ENCODE measurements at regions not wholly inside any gene's neighbourhood (a gene's known extent, or its start where the extent isn't known, plus 50 kb on each side); places are given as distances from the start of the nearest gene placed in this dataset.

DNA sequence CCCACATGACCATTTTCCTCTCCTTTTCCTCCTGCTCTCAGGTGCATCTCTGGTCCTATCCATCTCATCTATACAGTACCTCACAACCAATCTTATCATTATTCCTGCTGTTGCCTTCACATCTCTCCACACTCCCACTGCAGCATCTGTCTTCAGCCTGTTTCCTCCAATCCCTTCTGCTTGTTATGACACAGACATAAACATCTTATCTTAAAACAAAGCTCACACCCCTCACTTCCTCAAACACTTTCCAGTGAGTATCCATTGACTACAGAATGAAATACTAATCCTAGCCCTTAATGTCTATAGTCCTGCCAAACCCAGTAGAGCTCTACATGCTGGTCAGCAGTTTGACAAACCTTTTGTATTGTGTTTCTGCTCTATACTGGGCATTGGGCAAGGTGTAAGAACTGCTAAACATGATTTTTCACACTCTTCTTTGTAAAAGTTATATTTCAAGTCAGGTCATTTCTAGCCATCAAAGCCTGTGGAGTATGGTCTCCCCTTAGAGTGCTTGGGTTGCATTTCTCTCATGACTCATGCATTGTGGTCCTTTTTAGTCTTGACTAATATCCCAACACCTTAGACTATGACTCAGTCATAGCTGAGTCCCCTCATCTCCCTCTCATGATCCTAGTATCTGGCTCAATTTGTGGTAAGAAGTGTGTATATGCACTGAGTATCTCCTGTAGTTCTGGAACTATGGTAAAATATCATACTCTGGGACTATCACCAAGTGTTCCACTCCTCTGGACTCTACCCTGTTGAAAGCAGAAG lies 187.0 kb downstream of the CYRIA start:
- TF ChIP-seq, protein P1, sequence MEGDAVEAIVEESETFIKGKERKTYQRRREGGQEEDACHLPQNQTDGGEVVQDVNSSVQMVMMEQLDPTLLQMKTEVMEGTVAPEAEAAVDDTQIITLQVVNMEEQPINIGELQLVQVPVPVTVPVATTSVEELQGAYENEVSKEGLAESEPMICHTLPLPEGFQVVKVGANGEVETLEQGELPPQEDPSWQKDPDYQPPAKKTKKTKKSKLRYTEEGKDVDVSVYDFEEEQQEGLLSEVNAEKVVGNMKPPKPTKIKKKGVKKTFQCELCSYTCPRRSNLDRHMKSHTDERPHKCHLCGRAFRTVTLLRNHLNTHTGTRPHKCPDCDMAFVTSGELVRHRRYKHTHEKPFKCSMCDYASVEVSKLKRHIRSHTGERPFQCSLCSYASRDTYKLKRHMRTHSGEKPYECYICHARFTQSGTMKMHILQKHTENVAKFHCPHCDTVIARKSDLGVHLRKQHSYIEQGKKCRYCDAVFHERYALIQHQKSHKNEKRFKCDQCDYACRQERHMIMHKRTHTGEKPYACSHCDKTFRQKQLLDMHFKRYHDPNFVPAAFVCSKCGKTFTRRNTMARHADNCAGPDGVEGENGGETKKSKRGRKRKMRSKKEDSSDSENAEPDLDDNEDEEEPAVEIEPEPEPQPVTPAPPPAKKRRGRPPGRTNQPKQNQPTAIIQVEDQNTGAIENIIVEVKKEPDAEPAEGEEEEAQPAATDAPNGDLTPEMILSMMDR (IDR thresholded peaks at IDR 0.05): no peak
- TF ChIP-seq POLR2AphosphoS5 (IDR thresholded peaks at IDR 0.05): no peak
